Esophagus squamous epithelium (tissue), 4 donors: ENCODE measurements at regions not wholly inside any gene's neighbourhood (a gene's known extent, or its start where the extent isn't known, plus 50 kb on each side); places are given as distances from the start of the nearest gene placed in this dataset.

ENCODE experiments used
- CTCF ChIP-seq, 6 experiments: fragments of 450-650 bp in 4 of 6; fragments of 200-600 bp in 2 of 6; sonication (generic) in 2 of 6; IDR thresholded peaks; one replicate each; pipeline ENCODE4 v1.5.1; 2016 to 2019; ENCODE audit warnings: antibody characterized with exemption in 6 of 6, mild to moderate bottlenecking in 4 of 6, moderate library complexity in 4 of 6
- POLR2A ChIP-seq, 4 donors: fragments of 450-650 bp; IDR thresholded peaks; one replicate each; pipeline ENCODE4 v1.6.1; 2017; ENCODE audit warnings: antibody characterized with exemption in 4 of 4, mild to moderate bottlenecking in 4 of 4, moderate library complexity in 3 of 4

DNA sequence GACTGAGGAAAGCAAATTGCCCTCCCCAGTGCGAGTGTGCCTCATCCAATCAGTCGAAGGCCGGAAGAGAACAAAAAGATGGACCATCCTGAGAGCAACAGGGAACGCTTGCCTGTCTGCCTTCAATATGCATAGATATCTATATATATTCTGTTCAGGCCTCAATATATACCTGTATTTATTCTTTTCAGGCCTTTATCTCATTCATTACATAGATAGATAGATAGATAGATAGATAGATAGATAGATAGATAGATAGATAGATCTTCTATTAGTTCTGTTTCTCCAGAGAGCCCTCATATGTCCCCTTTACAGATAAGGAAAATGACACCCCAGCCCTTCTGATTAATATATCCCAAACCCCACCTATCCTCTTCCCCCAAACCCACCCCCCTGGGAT is 55.1 kb upstream of the LMO2 start:
- no peak for TF ChIP-seq POLR2A (IDR thresholded peaks at IDR 0.05)
- TF ChIP-seq CTCF (IDR thresholded peaks at IDR 0.05) = no peak
